RWPE2 (cell line): ENCODE measurements at regions not wholly inside any gene's neighbourhood (a gene's known extent, or its start where the extent isn't known, plus 50 kb on each side); places are given as distances from the start of the nearest gene placed in this dataset.
A peak's percentile ranks its signal among the peaks of the same experiment; 100 is the strongest.

Experiments
- ATAC-seq: fragments of 200-7000 bp; cut with Tn5 transposase; 3 replicates; pipeline ENCODE4 v1.9.1; 2021; ENCODE audit warnings: low read depth
- DNase-seq: peaks from one replicate; pipeline ENCODE4 v3.0.0-alpha.2; 2020; ENCODE audit warnings: low spot score
- H3K27ac ChIP-seq: fragments of 450-650 bp; 2 replicates; pipeline ENCODE4 v1.5.1; 2017; ENCODE audit warnings: mild to moderate bottlenecking; ENCODE audit not compliant: poor library complexity, severe bottlenecking
- H3K27me3 ChIP-seq: fragments of 250-450 bp; sonication (Bioruptor Pico); 2 replicates; pipeline ENCODE4 v1.5.1; 2021; ENCODE audit warnings: mild to moderate bottlenecking, moderate library complexity; ENCODE audit not compliant: insufficient read depth, poor library complexity, severe bottlenecking
- H3K36me3 ChIP-seq: fragments of 250-450 bp; sonication (Bioruptor Pico); 2 replicates; pipeline ENCODE4 v1.5.1; 2020; ENCODE audit warnings: low read depth, mild to moderate bottlenecking, moderate library complexity
- H3K4me1 ChIP-seq: fragments of 250-450 bp; sonication (Bioruptor Pico); 2 replicates; pipeline ENCODE4 v1.5.1; 2021; ENCODE audit warnings: mild to moderate bottlenecking, moderate library complexity; ENCODE audit not compliant: insufficient read depth, poor library complexity, severe bottlenecking
- H3K4me3 ChIP-seq: fragments of 250-450 bp; sonication (Bioruptor Pico); 2 replicates; pipeline ENCODE4 v1.5.1; 2021; ENCODE audit warnings: mild to moderate bottlenecking, moderate library complexity; ENCODE audit not compliant: severe bottlenecking
- H3K9me3 ChIP-seq: fragments of 250-450 bp; sonication (Bioruptor Pico); 2 replicates; pipeline ENCODE4 v1.5.1; 2021; ENCODE audit warnings: mild to moderate bottlenecking, moderate library complexity; ENCODE audit not compliant: severe bottlenecking
- TF ChIP-seq, protein P1 (sequence below): fragments of 450-650 bp; IDR thresholded peaks from one replicate; pipeline ENCODE4 v1.5.1; 2017; ENCODE audit warnings: mild to moderate bottlenecking, moderate library complexity; ENCODE audit not compliant: poor library complexity, severe bottlenecking

DNA sequence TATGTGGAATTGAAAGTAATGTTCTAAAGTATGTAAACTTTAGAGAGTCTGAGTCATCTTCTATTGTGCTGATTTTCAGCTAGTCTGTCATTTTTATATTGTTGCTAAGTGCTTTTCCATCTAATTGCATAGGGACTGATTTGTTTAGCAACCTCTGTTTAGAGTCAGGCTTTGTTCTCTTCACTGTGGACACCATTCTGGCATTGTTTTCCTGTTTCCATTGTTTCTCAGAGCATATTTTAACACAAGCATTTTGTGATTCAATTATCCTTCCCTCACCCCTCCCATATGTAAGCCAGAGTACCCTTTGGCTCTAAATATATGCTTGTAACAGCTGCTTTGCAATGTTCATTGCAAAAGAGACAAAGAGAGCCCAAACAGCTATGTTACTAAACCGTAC is 748.4 kb upstream of the PHF14 start:
- DNase-seq (no peak), ATAC-seq (no peak)
- H3K4me1 ChIP-seq, result no peaks in the 10 kb centered on the region
- TF ChIP-seq, protein P1, sequence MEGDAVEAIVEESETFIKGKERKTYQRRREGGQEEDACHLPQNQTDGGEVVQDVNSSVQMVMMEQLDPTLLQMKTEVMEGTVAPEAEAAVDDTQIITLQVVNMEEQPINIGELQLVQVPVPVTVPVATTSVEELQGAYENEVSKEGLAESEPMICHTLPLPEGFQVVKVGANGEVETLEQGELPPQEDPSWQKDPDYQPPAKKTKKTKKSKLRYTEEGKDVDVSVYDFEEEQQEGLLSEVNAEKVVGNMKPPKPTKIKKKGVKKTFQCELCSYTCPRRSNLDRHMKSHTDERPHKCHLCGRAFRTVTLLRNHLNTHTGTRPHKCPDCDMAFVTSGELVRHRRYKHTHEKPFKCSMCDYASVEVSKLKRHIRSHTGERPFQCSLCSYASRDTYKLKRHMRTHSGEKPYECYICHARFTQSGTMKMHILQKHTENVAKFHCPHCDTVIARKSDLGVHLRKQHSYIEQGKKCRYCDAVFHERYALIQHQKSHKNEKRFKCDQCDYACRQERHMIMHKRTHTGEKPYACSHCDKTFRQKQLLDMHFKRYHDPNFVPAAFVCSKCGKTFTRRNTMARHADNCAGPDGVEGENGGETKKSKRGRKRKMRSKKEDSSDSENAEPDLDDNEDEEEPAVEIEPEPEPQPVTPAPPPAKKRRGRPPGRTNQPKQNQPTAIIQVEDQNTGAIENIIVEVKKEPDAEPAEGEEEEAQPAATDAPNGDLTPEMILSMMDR, result no peak
- H3K9me3 ChIP-seq, result no peaks in the 10 kb centered on the region
- H3K27me3 ChIP-seq, result no peaks in the 10 kb centered on the region
- H3K36me3 ChIP-seq, result no peaks in the 10 kb centered on the region
- H3K4me3 ChIP-seq, result no peak overlapping the region
- H3K27ac ChIP-seq, result no peak overlapping the region

DNA sequence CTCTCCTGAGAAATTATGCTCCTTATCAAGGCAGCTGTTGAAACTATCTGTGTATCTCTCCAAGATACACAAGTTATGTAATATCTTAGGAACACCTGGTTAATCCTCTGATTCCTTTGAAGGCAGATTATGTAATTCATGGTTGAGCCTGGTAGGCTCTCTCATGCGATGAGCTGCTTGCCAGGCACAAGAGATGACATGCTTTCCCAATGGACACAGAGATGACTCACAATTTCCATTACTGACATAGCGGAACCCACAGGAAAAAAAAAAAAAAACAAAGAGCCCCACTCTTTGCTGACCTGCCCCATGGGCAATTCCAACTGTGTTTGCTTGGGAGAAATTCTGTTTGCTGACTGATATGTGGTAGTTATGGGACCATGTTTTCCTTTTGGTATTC is 736.4 kb upstream of the PHF14 start:
- DNase-seq (no peak), ATAC-seq (peak; percentile 63; the same call in 2 of the 3 replicates)
- TF ChIP-seq, protein P1, result no peak
- no peaks in the 10 kb centered on the region for H3K36me3 ChIP-seq
- no peaks in the 10 kb centered on the region for H3K27me3 ChIP-seq
- H3K4me3 ChIP-seq, result no peak overlapping the region
- no peak overlapping the region for H3K27ac ChIP-seq
- no peaks in the 10 kb centered on the region for H3K9me3 ChIP-seq
- H3K4me1 ChIP-seq, result no peaks in the 10 kb centered on the region

DNA sequence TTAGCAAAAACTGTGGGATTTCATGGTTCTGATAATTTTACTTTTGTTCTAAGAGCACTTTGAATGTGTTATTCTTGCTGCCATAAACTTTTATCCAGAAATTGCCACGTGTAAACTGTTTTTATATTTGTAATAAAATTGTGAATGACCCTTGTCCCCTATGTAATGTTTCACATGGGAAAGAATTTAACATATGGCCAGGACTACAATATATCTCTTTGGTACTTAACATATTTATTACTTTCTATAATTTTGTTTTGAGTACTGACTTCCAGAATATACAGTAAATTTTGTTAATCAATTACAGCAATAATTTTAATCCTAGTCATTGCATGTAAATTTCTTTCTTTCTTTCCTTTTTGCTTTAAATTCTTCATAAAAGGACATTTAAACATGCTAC is 735.0 kb upstream of the PHF14 start:
- Histone ChIP-seq H3K9me3 (no peaks in the 10 kb centered on the region), H3K27ac (no peak overlapping the region), H3K4me1 (no peaks in the 10 kb centered on the region), H3K4me3 (no peak overlapping the region), H3K36me3 (no peaks in the 10 kb centered on the region), H3K27me3 (no peaks in the 10 kb centered on the region)
- ATAC-seq (no peak), DNase-seq (no peak)
- TF ChIP-seq, protein P1, result no peak

DNA sequence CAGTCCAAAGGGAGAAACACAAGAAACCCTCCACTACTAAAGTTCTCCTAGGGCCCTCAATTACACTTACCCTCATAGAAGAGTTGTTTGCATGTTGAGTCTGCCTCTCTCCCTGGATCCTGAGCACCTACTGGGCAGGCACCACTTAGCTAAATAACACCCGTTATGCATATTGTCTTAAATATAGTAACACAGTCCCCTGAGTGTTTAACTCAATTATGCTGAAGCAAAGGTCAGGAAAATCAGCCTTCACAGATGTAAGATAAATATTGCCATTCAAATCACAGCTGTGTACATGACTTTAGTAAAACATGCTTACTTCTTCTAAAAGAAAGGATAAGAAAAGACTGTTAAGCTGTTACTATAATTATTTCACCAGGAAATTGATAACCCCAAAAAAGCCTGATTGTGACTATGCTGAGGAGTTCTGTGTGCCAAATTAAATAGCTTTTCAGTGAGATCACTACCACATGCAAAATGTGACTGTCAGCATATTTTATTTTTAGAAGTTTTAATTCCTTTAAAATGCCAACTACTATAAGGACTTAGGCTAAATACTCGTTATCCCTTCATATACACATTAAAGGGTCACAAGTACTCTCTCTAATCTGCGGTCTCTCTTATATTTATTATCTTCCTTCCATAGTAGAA is 733.9 kb upstream of the PHF14 start:
- DNase-seq, result no peak
- no peak overlapping the region for H3K27ac ChIP-seq

DNA sequence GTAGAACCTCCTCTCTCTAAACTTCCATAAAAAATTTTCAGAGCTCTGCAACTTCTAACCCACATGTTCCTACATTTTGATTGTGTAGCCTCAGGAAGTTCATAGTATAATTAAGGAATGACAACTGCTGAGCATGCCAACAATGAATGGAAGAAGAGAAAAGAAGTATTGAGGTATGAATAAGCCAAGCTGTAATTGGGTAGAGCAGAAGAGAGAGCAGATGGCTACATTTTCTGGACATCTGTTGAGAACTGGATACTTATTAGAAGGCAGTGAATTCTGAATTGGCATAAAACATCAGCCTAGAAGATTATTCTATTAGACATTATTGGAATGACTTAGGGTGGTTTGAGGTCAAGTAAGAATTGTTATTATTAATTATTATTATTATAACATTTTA is 728.3 kb upstream of the PHF14 start:
- DNase-seq, result no peak
- Histone ChIP-seq H3K4me3 (no peak overlapping the region), H3K36me3 (no peaks in the 10 kb centered on the region), H3K27me3 (no peaks in the 10 kb centered on the region), H3K9me3 (peaks cover 3% of the 10 kb centered on the region), H3K4me1 (no peaks in the 10 kb centered on the region), H3K27ac (no peak overlapping the region)
- TF ChIP-seq, protein P1, result no peak
- ATAC-seq, result no peak

More for the DNA sequence above, 733.9 kb upstream of the PHF14 start:
- no peaks in the 10 kb centered on the region for H3K36me3 ChIP-seq
- TF ChIP-seq, protein P1, result no peak
- H3K4me3 ChIP-seq, result no peak overlapping the region
- no peak for ATAC-seq
- H3K9me3 ChIP-seq, result no peaks in the 10 kb centered on the region
- no peaks in the 10 kb centered on the region for H3K4me1 ChIP-seq
- no peaks in the 10 kb centered on the region for H3K27me3 ChIP-seq
